IPS-20b (cell line): ENCODE measurements at regions not wholly inside any gene's neighbourhood (a gene's known extent, or its start where the extent isn't known, plus 50 kb on each side); places are given as distances from the start of the nearest gene placed in this dataset.

ENCODE experiments used
- H3K27ac ChIP-seq: one replicate; pipeline ENCODE4 v1.5.1; 2013; ENCODE audit warnings: low read length
- H3K27me3 ChIP-seq: 2 replicates; pipeline ENCODE4 v1.6.1; 2013; ENCODE audit warnings: mild to moderate bottlenecking, low read length, inconsistent platforms; ENCODE audit not compliant: insufficient read depth
- H3K36me3 ChIP-seq: 2 replicates; pipeline ENCODE4 v1.6.1; 2013; ENCODE audit warnings: low read depth, mild to moderate bottlenecking, inconsistent platforms, low read length, moderate library complexity; ENCODE audit not compliant: insufficient read depth
- H3K4me1 ChIP-seq: 2 replicates; pipeline ENCODE4 v1.6.1; 2013; ENCODE audit warnings: mild to moderate bottlenecking, control low read depth, inconsistent platforms, low read length, moderate library complexity; ENCODE audit not compliant: insufficient read depth
- H3K4me3 ChIP-seq: 2 replicates; pipeline ENCODE4 v1.5.1; 2013; ENCODE audit warnings: mild to moderate bottlenecking, low read length, inconsistent platforms
- H3K9ac ChIP-seq: 2 replicates; pipeline ENCODE4 v1.6.1; 2013; ENCODE audit warnings: low read depth, mild to moderate bottlenecking, inconsistent platforms, low read length, moderate library complexity
- H3K9me3 ChIP-seq: 2 replicates; pipeline ENCODE4 v1.6.1; 2013; ENCODE audit warnings: mild to moderate bottlenecking, low read depth, low read length, inconsistent platforms; ENCODE audit not compliant: insufficient read depth

- Histone ChIP-seq H3K36me3 (no peaks in the 10 kb centered on the region), H3K27me3 (no peaks in the 10 kb centered on the region), H3K9me3 (no peaks in the 10 kb centered on the region), H3K4me1 (no peaks in the 10 kb centered on the region), H3K9ac (no peak overlapping the region), H3K27ac (no peak overlapping the region), H3K4me3 (no peak overlapping the region)
Observed at GRCh38 chr9:134239130-134239903, 75.0 kb upstream of the RNU6ATAC start.

GRCh38 chr9:134239939-134240338 is 75.6 kb upstream of the RNU6ATAC start:
- Histone ChIP-seq H3K4me3 (no peak overlapping the region), H3K9me3 (no peaks in the 10 kb centered on the region), H3K9ac (no peak overlapping the region), H3K36me3 (no peaks in the 10 kb centered on the region), H3K4me1 (no peaks in the 10 kb centered on the region), H3K27me3 (no peaks in the 10 kb centered on the region), H3K27ac (no peak overlapping the region)

- no peaks in the 10 kb centered on the region for H3K4me1 ChIP-seq
- no peaks in the 10 kb centered on the region for H3K9me3 ChIP-seq
- H3K36me3 ChIP-seq: no peaks in the 10 kb centered on the region
- H3K9ac ChIP-seq: no peak overlapping the region
- no peaks in the 10 kb centered on the region for H3K27me3 ChIP-seq
- H3K27ac ChIP-seq: no peak overlapping the region
- H3K4me3 ChIP-seq: no peak overlapping the region
Observed at GRCh38 chr9:134240361-134240760, 76.0 kb upstream of the RNU6ATAC start.

GRCh38 chr9:134242706-134243105 is 78.3 kb upstream of the RNU6ATAC start:
- no peaks in the 10 kb centered on the region for H3K27me3 ChIP-seq
- H3K4me3 ChIP-seq: no peak overlapping the region
- H3K27ac ChIP-seq: no peak overlapping the region
- H3K9me3 ChIP-seq: peaks cover 4% of the 10 kb centered on the region; the same call in 1 of the 2 replicates
- H3K9ac ChIP-seq: no peak overlapping the region
- H3K4me1 ChIP-seq: no peaks in the 10 kb centered on the region
- no peaks in the 10 kb centered on the region for H3K36me3 ChIP-seq

- Histone ChIP-seq H3K4me1 (no peaks in the 10 kb centered on the region), H3K36me3 (no peaks in the 10 kb centered on the region), H3K9me3 (peaks cover 10% of the 10 kb centered on the region; the same call in 1 of the 2 replicates), H3K9ac (0 out of 2 replicates have a peak overlapping the region, but pooled peaks have one; percentile 6), H3K27me3 (no peaks in the 10 kb centered on the region), H3K4me3 (no peak overlapping the region), H3K27ac (no peak overlapping the region)
Observed at GRCh38 chr9:134243778-134244467, 79.6 kb upstream of the RNU6ATAC start.

- H3K27ac ChIP-seq: no peak overlapping the region
- H3K4me3 ChIP-seq: no peak overlapping the region
- no peaks in the 10 kb centered on the region for H3K36me3 ChIP-seq
- H3K27me3 ChIP-seq: no peaks in the 10 kb centered on the region
- H3K9ac ChIP-seq: no peak overlapping the region
- no peaks in the 10 kb centered on the region for H3K4me1 ChIP-seq
- peaks cover 10% of the 10 kb centered on the region; the same call in 1 of the 2 replicates for H3K9me3 ChIP-seq
Observed at GRCh38 chr9:134245179-134245578, 80.8 kb upstream of the RNU6ATAC start.

- H3K27me3 ChIP-seq: no peaks in the 10 kb centered on the region
- no peak overlapping the region for H3K9ac ChIP-seq
- H3K4me3 ChIP-seq: no peak overlapping the region
- H3K27ac ChIP-seq: no peak overlapping the region
- no peaks in the 10 kb centered on the region for H3K36me3 ChIP-seq
- H3K9me3 ChIP-seq: peaks cover 10% of the 10 kb centered on the region; the same call in 1 of the 2 replicates
- H3K4me1 ChIP-seq: no peaks in the 10 kb centered on the region
Observed at GRCh38 chr9:134247918-134248631, 78.2 kb upstream of the RXRA start.

- Histone ChIP-seq H3K36me3 (no peaks in the 10 kb centered on the region), H3K4me3 (no peak overlapping the region), H3K27ac (no peak overlapping the region), H3K9me3 (peaks cover 10% of the 10 kb centered on the region; the same call in 1 of the 2 replicates), H3K4me1 (no peaks in the 10 kb centered on the region), H3K27me3 (no peaks in the 10 kb centered on the region), H3K9ac (no peak overlapping the region)
Observed at GRCh38 chr9:134251296-134252069, 74.8 kb upstream of the RXRA start.

GRCh38 chr9:134252084-134252830 is 74.0 kb upstream of the RXRA start:
- H3K9ac ChIP-seq: no peak overlapping the region
- H3K4me3 ChIP-seq: no peak overlapping the region
- no peaks in the 10 kb centered on the region for H3K4me1 ChIP-seq
- H3K36me3 ChIP-seq: no peaks in the 10 kb centered on the region
- no peaks in the 10 kb centered on the region for H3K27me3 ChIP-seq
- no peak overlapping the region for H3K27ac ChIP-seq
- H3K9me3 ChIP-seq: peaks cover 10% of the 10 kb centered on the region; the same call in 1 of the 2 replicates

- Histone ChIP-seq H3K27ac (no peak overlapping the region), H3K9me3 (no peaks in the 10 kb centered on the region), H3K9ac (no peak overlapping the region), H3K4me1 (no peaks in the 10 kb centered on the region), H3K36me3 (no peaks in the 10 kb centered on the region), H3K4me3 (no peak overlapping the region), H3K27me3 (no peaks in the 10 kb centered on the region)
Observed at GRCh38 chr9:134253606-134254205, 72.5 kb upstream of the RXRA start.
